WTC11 (cell line): ENCODE measurements at regions not wholly inside any gene's neighbourhood (a gene's known extent, or its start where the extent isn't known, plus 50 kb on each side); places are given as distances from the start of the nearest gene placed in this dataset.

Experiments used
- ATF3 ChIP-seq: sonication (generic); formaldehyde crosslinking; conservative IDR thresholded peaks from 2 replicates; pipeline ENCODE4 v1.8.1; 2022; ENCODE audit warnings: mild to moderate bottlenecking, missing genetic modification reagents
- CREB1 ChIP-seq: sonication (generic); formaldehyde crosslinking; IDR thresholded peaks from 2 replicates; pipeline ENCODE4 v1.8.0; 2023; ENCODE audit warnings: mild to moderate bottlenecking, missing genetic modification reagents
- E2F4 ChIP-seq: sonication (generic); formaldehyde crosslinking; IDR thresholded peaks from 2 replicates; pipeline ENCODE4 v1.8.1; 2022; ENCODE audit warnings: low read depth, mild to moderate bottlenecking, moderate library complexity, missing genetic modification reagents, borderline replicate concordance
- ESRRA ChIP-seq: sonication (generic); formaldehyde crosslinking; IDR thresholded peaks from 2 replicates; pipeline ENCODE4 v1.8.1; 2022; ENCODE audit warnings: mild to moderate bottlenecking, missing genetic modification reagents, borderline replicate concordance
- FOXP1 ChIP-seq: sonication (generic); formaldehyde crosslinking; IDR thresholded peaks from 2 replicates; pipeline ENCODE4 v1.8.0; 2022; ENCODE audit warnings: missing genetic modification reagents, mild to moderate bottlenecking, moderate library complexity, borderline replicate concordance
- KAT7 ChIP-seq: sonication (generic); formaldehyde crosslinking; IDR thresholded peaks from 2 replicates; pipeline ENCODE4 v1.8.1; 2023; ENCODE audit warnings: missing genetic modification reagents, mild to moderate bottlenecking, borderline replicate concordance
- NFYB ChIP-seq: sonication (generic); formaldehyde crosslinking; conservative IDR thresholded peaks from 2 replicates; pipeline ENCODE4 v1.8.0; 2022; ENCODE audit warnings: low read depth, missing genetic modification reagents
- NR3C1 ChIP-seq: sonication (generic); formaldehyde crosslinking; conservative IDR thresholded peaks from 2 replicates; pipeline ENCODE4 v1.8.1; 2023; ENCODE audit warnings: low read depth, mild to moderate bottlenecking, missing genetic modification reagents
- SP1 ChIP-seq: sonication (generic); formaldehyde crosslinking; conservative IDR thresholded peaks from 2 replicates; pipeline ENCODE4 v1.8.1; 2022; ENCODE audit warnings: missing genetic modification reagents
- USF1 ChIP-seq: sonication (generic); formaldehyde crosslinking; IDR thresholded peaks from 2 replicates; pipeline ENCODE4 v1.8.0; 2022; ENCODE audit warnings: mild to moderate bottlenecking, missing genetic modification reagents
- ZNF121 ChIP-seq: sonication (generic); formaldehyde crosslinking; IDR thresholded peaks from 2 replicates; pipeline ENCODE4 v1.8.0; 2023; ENCODE audit warnings: missing genetic modification reagents
- TF ChIP-seq, protein P1 (sequence below): fragments of 200-600 bp; IDR thresholded peaks from 2 replicates; pipeline ENCODE4 v1.8.0; 2022; ENCODE audit warnings: antibody characterized with exemption
- TF ChIP-seq, protein P2 (sequence below): sonication (generic); formaldehyde crosslinking; IDR thresholded peaks from 2 replicates; pipeline ENCODE4 v1.8.1; 2023; ENCODE audit warnings: mild to moderate bottlenecking, missing genetic modification reagents, moderate library complexity

GRCh38 chr16:86225905-86226371, 284.4 kb upstream of the FOXF1 start:
- TF ChIP-seq, protein P1, sequence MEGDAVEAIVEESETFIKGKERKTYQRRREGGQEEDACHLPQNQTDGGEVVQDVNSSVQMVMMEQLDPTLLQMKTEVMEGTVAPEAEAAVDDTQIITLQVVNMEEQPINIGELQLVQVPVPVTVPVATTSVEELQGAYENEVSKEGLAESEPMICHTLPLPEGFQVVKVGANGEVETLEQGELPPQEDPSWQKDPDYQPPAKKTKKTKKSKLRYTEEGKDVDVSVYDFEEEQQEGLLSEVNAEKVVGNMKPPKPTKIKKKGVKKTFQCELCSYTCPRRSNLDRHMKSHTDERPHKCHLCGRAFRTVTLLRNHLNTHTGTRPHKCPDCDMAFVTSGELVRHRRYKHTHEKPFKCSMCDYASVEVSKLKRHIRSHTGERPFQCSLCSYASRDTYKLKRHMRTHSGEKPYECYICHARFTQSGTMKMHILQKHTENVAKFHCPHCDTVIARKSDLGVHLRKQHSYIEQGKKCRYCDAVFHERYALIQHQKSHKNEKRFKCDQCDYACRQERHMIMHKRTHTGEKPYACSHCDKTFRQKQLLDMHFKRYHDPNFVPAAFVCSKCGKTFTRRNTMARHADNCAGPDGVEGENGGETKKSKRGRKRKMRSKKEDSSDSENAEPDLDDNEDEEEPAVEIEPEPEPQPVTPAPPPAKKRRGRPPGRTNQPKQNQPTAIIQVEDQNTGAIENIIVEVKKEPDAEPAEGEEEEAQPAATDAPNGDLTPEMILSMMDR = no peak
- TF ChIP-seq E2F4 (CRISPR knock-in tag) = no peak
- no peak for TF ChIP-seq NR3C1 (CRISPR knock-in tag)
- no peak for TF ChIP-seq NFYB
- TF ChIP-seq SP1 (CRISPR knock-in tag) = no peak
- TF ChIP-seq CREB1 (CRISPR knock-in tag) = no peak
- no peak for TF ChIP-seq ATF3 (CRISPR knock-in tag)
- no peak for TF ChIP-seq KAT7 (CRISPR knock-in tag)
- no peak for TF ChIP-seq ESRRA
- TF ChIP-seq ZNF121 (CRISPR knock-in tag) = no peak
- TF ChIP-seq, protein P2, sequence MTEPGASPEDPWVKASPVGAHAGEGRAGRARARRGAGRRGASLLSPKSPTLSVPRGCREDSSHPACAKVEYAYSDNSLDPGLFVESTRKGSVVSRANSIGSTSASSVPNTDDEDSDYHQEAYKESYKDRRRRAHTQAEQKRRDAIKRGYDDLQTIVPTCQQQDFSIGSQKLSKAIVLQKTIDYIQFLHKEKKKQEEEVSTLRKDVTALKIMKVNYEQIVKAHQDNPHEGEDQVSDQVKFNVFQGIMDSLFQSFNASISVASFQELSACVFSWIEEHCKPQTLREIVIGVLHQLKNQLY = no peak
- TF ChIP-seq FOXP1 (CRISPR knock-in tag) = no peak
- no peak for TF ChIP-seq USF1 (CRISPR knock-in tag)
